Heart right ventricle (tissue), 16 donors: ENCODE measurements at regions not wholly inside any gene's neighbourhood (a gene's known extent, or its start where the extent isn't known, plus 50 kb on each side); places are given as distances from the start of the nearest gene placed in this dataset.

ENCODE experiments used
- ATAC-seq, 8 donors: fragments of 200-7000 bp; cut with Tn5 transposase; one replicate each; pipeline ENCODE4 v1.9.1; 2020; ENCODE audit warnings: mild to moderate bottlenecking in 8 of 8, moderate library complexity in 8 of 8, moderate number of reproducible peaks in 1 of 8
- DNase-seq, 2 donors: peaks; one replicate each; pipeline ENCODE4 v3.0.0-alpha.2; 2020
- H3K27ac ChIP-seq, 10 donors: fragments of 200-600 bp; sonication (generic) in 2 of 10; one replicate each; pipeline versions ENCODE4 v1.5.0 to v1.8.0; 2020 to 2022; ENCODE audit warnings: mild to moderate bottlenecking in 3 of 10
- H3K27me3 ChIP-seq, 7 donors: fragments of 200-600 bp; one replicate each; pipeline ENCODE4 v1.8.0; 2021 to 2022; ENCODE audit warnings: mild to moderate bottlenecking in 2 of 7
- H3K36me3 ChIP-seq, 9 donors: fragments of 200-600 bp; sonication (generic) in 1 of 9; one replicate each; pipeline versions ENCODE4 v1.5.0 to v1.8.0; 2020 to 2022; ENCODE audit warnings: mild to moderate bottlenecking in 2 of 9
- H3K4me1 ChIP-seq, 9 donors: fragments of 200-600 bp; sonication (generic) in 1 of 9; one replicate each; pipeline versions ENCODE4 v1.5.0 to v1.8.0; 2020 to 2022; ENCODE audit warnings: mild to moderate bottlenecking in 4 of 9
- H3K4me3 ChIP-seq, 10 donors: fragments of 200-600 bp; sonication (generic) in 2 of 10; one replicate each; pipeline versions ENCODE4 v1.5.0 to v1.8.0; 2020 to 2022; ENCODE audit warnings: mild to moderate bottlenecking in 7 of 10, moderate library complexity in 2 of 10
- H3K9me3 ChIP-seq, 11 donors: fragments of 200-600 bp in 10 of 11; sonication (generic) in 2 of 11; one replicate each; pipeline versions ENCODE4 v1.5.0 to v1.8.0; 2013 to 2022; ENCODE audit warnings: mild to moderate bottlenecking in 2 of 11, control low read depth in 1 of 11, moderate library complexity in 1 of 11
- WGBS, 2 donors: extraction: QIAGEN DNeasy Blood & Tissue Kit; methylation state at CpG; one replicate each; pipeline ENCODE4 v1.1.7; 2013; ENCODE audit warnings: inconsistent platforms in 1 of 2; 5-methylcytosine and 5-hydroxymethylcytosine counted together
- intact Hi-C, 10 donors: fragments of 100-400 bp; cut with DNase I; formaldehyde crosslinking; loops; one replicate each; pipeline versions ENCODE4 v1.11.1 to v1.14.2; 2022
- TF ChIP-seq, protein P1 (sequence below), 9 donors: fragments of 200-600 bp; sonication (generic) in 2 of 9; IDR thresholded peaks; one replicate each; pipeline versions ENCODE4 v1.5.0 to v1.8.0; 2021 to 2022; ENCODE audit warnings: antibody characterized with exemption in 9 of 9, mild to moderate bottlenecking in 5 of 9, moderate library complexity in 1 of 9
- donor health status: Arrhythmogenic right ventricular cardiomyopathy.
- donor health status: ischemic (EF 13 %, LVEDD 7.1; RV severe dilation, severe dysfunction).
- donor health status: healthy with polysubstance abuse.
- donor health status: DM: no; HTN: yes; CAD: no.
- donor health status: DM: no; HTN: no; CAD: no.
- donor health status: ischemic (EF 25% LVEDD 6.9; RV normal size, moderate dysfunction).
- donor health status: ischemic (EF 25% LVEDD 5.7; RV mildly dilated, moderate dysfunction).
- donor health status: healthy.
- donor health status: DM: yes; HTN: yes; CAD: no.
- donor health status: Ischemic cardiomyopathy.
- donor health status: ischemic (EF 35%, LVEDD 5.7; RV mildly dilated, moderate dysfunction).
- donor health status: nonischemic (EF 11% LVEDD 7.7; RV severe dilation, severe dysfunction).
- donor health status: DM: yes; HTN: yes; CAD: no.
- donor health status: PGD.
- donor health status: ischemic (EF 29% LVEDD 5.4; RV normal size, mild dysfunction).
- donor health status: nonischemic (EF 23%, LVEDD 6.1; RV moderate dilation, normal function).

DNA sequence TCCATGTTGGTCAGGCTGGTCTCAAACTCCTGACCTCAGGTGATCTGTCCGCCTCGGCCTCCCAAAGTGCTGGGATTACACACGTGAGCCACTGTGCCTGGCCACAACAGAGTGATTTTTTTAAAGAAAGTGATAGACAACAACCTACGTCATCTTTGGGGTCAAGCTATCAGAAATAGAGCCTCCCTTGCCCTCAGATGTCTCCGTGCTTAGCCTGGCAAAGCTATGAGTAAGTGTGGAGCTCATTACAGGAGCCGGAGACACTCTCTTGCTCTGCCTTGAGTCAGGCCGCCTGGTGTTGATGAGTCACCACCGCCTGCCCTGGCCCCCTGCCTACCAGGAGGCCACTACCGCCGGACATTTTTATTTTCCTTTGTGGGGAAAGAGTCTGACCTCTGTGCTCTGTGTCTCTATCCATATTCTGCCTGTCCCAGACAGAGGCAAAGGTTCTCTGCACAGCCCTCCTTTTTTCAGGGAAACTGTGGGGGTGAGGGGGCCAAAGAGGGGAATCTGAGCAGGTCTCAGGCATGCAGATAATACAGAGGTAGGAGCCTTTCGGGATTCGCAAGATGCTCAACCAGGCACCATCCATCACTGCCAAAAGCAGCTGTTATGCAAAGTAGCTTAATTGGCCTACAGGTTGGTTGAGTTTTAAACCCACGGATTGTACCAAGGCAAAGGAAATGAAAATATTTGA, 123.7 kb upstream of the CPEB4 start:
- WGBS, 2 donors, result 39 to 46% methylated on average over 13 of the region's 13 CpGs
- intact Hi-C loops, result loop anchor here in 6 of 10 donors (5.0 to 10.0 kb wide), 11 partner anchors 98 to 210 kb away; partner anchors contain the start of gene CPEB4 (in 2 of the 6)
- Histone ChIP-seq H3K4me1 (peaks cover 0 to 58% (median 26%) of the 10 kb centered on the region in 9 donors), H3K27ac (peak overlapping the region; percentile 2 to 91 (median 76)), H3K9me3 (no peaks in the 10 kb centered on the region), H3K36me3 (no peaks in the 10 kb centered on the region), H3K4me3 (no peak overlapping the region), H3K27me3 (no peaks in the 10 kb centered on the region)
- DNase-seq (peak; percentile 79), ATAC-seq (peak; percentile 24 to 82 (median 66))
- TF ChIP-seq, protein P1, sequence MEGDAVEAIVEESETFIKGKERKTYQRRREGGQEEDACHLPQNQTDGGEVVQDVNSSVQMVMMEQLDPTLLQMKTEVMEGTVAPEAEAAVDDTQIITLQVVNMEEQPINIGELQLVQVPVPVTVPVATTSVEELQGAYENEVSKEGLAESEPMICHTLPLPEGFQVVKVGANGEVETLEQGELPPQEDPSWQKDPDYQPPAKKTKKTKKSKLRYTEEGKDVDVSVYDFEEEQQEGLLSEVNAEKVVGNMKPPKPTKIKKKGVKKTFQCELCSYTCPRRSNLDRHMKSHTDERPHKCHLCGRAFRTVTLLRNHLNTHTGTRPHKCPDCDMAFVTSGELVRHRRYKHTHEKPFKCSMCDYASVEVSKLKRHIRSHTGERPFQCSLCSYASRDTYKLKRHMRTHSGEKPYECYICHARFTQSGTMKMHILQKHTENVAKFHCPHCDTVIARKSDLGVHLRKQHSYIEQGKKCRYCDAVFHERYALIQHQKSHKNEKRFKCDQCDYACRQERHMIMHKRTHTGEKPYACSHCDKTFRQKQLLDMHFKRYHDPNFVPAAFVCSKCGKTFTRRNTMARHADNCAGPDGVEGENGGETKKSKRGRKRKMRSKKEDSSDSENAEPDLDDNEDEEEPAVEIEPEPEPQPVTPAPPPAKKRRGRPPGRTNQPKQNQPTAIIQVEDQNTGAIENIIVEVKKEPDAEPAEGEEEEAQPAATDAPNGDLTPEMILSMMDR (IDR thresholded peaks at IDR 0.05), result no peak

DNA sequence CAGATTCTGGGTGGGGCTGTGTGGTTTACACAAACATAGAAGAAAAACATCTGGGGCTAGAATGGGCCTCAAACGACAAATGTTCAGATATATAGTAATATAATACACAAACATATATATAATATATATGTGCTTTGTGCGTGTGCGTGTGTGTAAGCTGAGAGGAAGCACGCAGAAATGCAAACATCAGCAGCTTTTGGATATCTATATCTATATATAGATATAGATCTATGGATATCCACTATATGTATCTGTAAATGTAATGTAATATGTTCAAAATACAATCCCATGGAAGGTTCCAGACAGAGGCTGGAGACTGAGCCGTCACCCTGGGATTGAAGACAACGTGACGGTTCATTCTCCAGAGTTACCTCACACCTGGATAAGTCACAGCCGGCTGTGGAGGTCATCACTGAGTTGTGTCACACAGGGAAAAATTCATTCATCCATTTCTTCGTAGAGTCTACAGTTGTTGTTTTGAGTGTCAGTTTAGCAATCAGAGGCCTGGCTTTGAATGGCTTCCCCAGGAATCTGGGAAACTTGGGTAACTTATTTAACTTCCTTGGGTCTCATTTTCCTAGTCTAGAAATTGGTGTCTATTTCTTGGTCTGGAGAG, 123.0 kb upstream of the CPEB4 start:
- Histone ChIP-seq H3K4me1 (peaks cover 0 to 58% (median 24%) of the 10 kb centered on the region in 9 donors), H3K4me3 (no peak overlapping the region), H3K36me3 (no peaks in the 10 kb centered on the region), H3K27ac (peak overlapping the region; percentile 27 to 91 (median 76)), H3K27me3 (no peaks in the 10 kb centered on the region), H3K9me3 (no peaks in the 10 kb centered on the region)
- ATAC-seq (no peak), DNase-seq (no peak)
- 89% methylated on average over 9 of the region's 9 CpGs for WGBS, 2 donors
- TF ChIP-seq, protein P1 (IDR thresholded peaks at IDR 0.05), result no peak
- intact Hi-C loops, result loop anchor here in 6 of 10 donors (5.0 to 10.0 kb wide), 11 partner anchors 97 to 210 kb away; partner anchors contain the start of gene CPEB4 (in 2 of the 6)

DNA sequence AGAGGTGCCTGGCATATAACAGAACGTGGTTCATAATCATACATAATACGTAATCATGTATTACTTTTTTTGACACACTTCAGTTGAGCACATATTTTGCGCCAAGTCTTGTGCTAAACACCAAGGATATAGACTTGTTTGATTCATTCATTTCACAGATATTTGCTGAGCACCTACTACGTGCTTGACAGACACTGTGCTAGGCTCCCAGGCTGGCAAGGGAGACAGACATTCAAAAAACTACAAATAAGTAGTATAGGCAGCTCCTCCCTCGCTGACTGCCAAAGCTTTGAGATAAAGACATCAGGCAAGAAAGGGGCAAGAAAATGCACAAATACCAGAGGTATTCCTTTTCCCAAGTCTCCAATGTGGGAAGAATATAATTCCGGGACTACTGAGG, 122.5 kb upstream of the CPEB4 start:
- TF ChIP-seq, protein P1 (IDR thresholded peaks at IDR 0.05), result no peak
- Histone ChIP-seq H3K9me3 (no peaks in the 10 kb centered on the region), H3K27me3 (no peaks in the 10 kb centered on the region), H3K27ac (peak overlapping the region in 9 of 10 donors; percentile 68 to 91 (median 81)), H3K4me3 (no peak overlapping the region), H3K36me3 (no peaks in the 10 kb centered on the region), H3K4me1 (peaks cover 0 to 53% (median 20%) of the 10 kb centered on the region in 9 donors)
- no peak for DNase-seq
- WGBS, 2 donors, result 76 to 92% methylated on average over 6 of the region's 6 CpGs
- no peak for ATAC-seq
- intact Hi-C loops, result loop anchor here in 7 of 10 donors (2.0 to 10.0 kb wide), 13 partner anchors 97 to 209 kb away; partner anchors contain the start of gene CPEB4 (in 3 of the 7)

DNA sequence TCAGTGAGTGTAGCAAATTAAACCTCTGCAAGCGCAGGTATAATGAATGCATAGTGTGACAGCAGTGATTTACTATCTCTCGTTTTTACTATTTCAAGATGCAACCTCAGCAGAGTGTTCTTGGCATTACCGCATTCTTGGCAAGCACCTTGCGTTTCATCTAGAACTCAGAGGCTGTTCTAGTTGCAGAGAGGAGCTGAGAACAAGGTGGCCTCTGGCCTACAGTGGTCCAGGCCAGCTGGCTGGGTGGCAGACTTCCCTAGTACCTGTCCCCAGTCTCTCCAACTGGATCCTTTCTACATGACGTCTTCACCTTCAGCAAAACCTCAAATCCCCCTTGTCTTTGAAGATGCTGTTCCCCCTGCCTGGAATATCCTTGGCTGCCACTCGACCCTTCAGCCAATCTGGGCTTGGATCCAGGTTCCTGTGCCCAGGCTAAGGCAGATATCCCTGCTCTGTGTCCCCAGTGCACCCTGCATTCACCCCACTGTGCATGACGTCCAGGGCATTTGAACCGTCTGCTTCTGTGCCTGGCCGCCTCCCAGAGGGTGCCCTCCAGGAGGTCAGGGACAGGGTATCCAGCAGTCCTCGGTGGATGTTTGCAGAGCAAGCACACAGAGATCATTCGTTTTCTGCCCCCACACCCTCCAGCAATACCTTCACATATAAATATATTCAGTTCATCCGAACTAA, 120.4 kb upstream of the CPEB4 start:
- H3K4me1 ChIP-seq, result peaks cover 0 to 53% (median 20%) of the 10 kb centered on the region in 9 donors
- H3K27me3 ChIP-seq, result no peaks in the 10 kb centered on the region
- ATAC-seq (peak; percentile 34 to 90 (median 74)), DNase-seq (peak; percentile 65 to 72)
- intact Hi-C loops, result loop anchor here in 7 of 10 donors (2.0 to 10.0 kb wide), 13 partner anchors 95 to 207 kb away; partner anchors contain the start of gene CPEB4 (in 3 of the 7)
- H3K36me3 ChIP-seq, result no peaks in the 10 kb centered on the region
- no peaks in the 10 kb centered on the region for H3K9me3 ChIP-seq
- TF ChIP-seq, protein P1 (IDR thresholded peaks at IDR 0.05), result no peak
- no peak overlapping the region for H3K4me3 ChIP-seq
- peak overlapping the region; percentile 66 to 91 (median 80) for H3K27ac ChIP-seq
- WGBS, 2 donors, result 46 to 63% methylated on average over 12 of the region's 12 CpGs
